Keratinocyte (primary cell): ENCODE measurements at regions not wholly inside any gene's neighbourhood (a gene's known extent, or its start where the extent isn't known, plus 50 kb on each side); places are given as distances from the start of the nearest gene placed in this dataset.

Experiments used
- DNase-seq: peaks from one replicate; pipeline ENCODE4 v3.0.0-alpha.2; 2011; ENCODE audit warnings: low read depth, missing footprints, low spot score
- FAIRE-seq: peaks from 2 replicates; lab custom pipeline; 2011; peaks lifted over from hg19 to GRCh38; lab: Jason Lieb, UNC
- H2AFZ ChIP-seq: 2 replicates; pipeline ENCODE4 v1.6.0; 2012; ENCODE audit warnings: low read length, control low read depth, inconsistent platforms; ENCODE audit not compliant: control insufficient read depth
- H3K27ac ChIP-seq: 2 replicates; pipeline ENCODE4 v1.5.1; 2011; ENCODE audit warnings: low read length; ENCODE audit not compliant: control insufficient read depth, insufficient read depth
- H3K27me3 ChIP-seq: 3 replicates; pipeline ENCODE4 v1.6.0; 2011; ENCODE audit warnings: low read length; ENCODE audit not compliant: control insufficient read depth, insufficient read depth; ENCODE audit errors: extremely low read depth
- H3K36me3 ChIP-seq, 2 experiments: 2 replicates in 1 of 2; 3 replicates in 1 of 2; pipeline ENCODE4 v1.5.1; 2011; ENCODE audit warnings: low read length in 2 of 2, mild to moderate bottlenecking in 1 of 2; ENCODE audit not compliant: control insufficient read depth in 2 of 2, insufficient read depth in 2 of 2; ENCODE audit errors: extremely low read depth in 1 of 2
- H3K4me1 ChIP-seq: 3 replicates; pipeline ENCODE4 v1.5.1; 2011; ENCODE audit warnings: low read length; ENCODE audit not compliant: control insufficient read depth, insufficient read depth; ENCODE audit errors: extremely low read depth
- H3K4me2 ChIP-seq: 3 replicates; pipeline ENCODE4 v1.6.0; 2011; ENCODE audit warnings: low read depth, low read length; ENCODE audit not compliant: control insufficient read depth, insufficient read depth; ENCODE audit errors: extremely low read depth
- H3K4me3 ChIP-seq, 3 experiments: fragments of 200-600 bp in 1 of 3; sonication (generic) in 1 of 3; 2 replicates in 2 of 3; 3 replicates in 1 of 3; pipeline ENCODE4 v1.5.1; 2011 to 2016; ENCODE audit warnings: low read length in 3 of 3, mild to moderate bottlenecking in 3 of 3, control low read depth in 2 of 3, inconsistent platforms in 1 of 3, low read depth in 1 of 3, mixed read lengths in 1 of 3, mixed run types in 1 of 3, moderate library complexity in 1 of 3; ENCODE audit not compliant: control insufficient read depth in 2 of 3, insufficient read depth in 2 of 3; ENCODE audit errors: extremely low read depth in 1 of 3
- H3K79me2 ChIP-seq: 2 replicates; pipeline ENCODE4 v1.6.0; 2012; ENCODE audit warnings: low read length; ENCODE audit not compliant: control insufficient read depth, insufficient read depth
- H3K9ac ChIP-seq: 3 replicates; pipeline ENCODE4 v1.6.0; 2011; ENCODE audit warnings: low read length; ENCODE audit not compliant: control insufficient read depth, insufficient read depth; ENCODE audit errors: extremely low read depth
- H3K9me1 ChIP-seq: 3 replicates; pipeline ENCODE4 v1.6.0; 2011; ENCODE audit warnings: low read length; ENCODE audit not compliant: control insufficient read depth, insufficient read depth; ENCODE audit errors: extremely low read depth
- H3K9me3 ChIP-seq: 2 replicates; pipeline ENCODE4 v1.5.1; 2012; ENCODE audit warnings: low read depth, low read length; ENCODE audit not compliant: control insufficient read depth
- H4K20me1 ChIP-seq: 3 replicates; pipeline ENCODE4 v1.6.0; 2011; ENCODE audit warnings: low read length; ENCODE audit not compliant: control insufficient read depth, insufficient read depth; ENCODE audit errors: extremely low read depth
- EZH2 ChIP-seq: IDR thresholded peaks from one replicate; pipeline ENCODE4 v1.6.1; 2012; ENCODE audit warnings: inconsistent platforms, mild to moderate bottlenecking, low read length, moderate library complexity
- dilution Hi-C: fragments of 300-500 bp; cut with MboI; formaldehyde crosslinking; loops from one replicate; pipeline ENCODE4 v1.7.0; 2020; ENCODE audit warnings: low sequenced_read_pairs; ENCODE audit not compliant: extremely low pct_ligation_motif_present
- TF ChIP-seq, protein P1 (sequence below), 3 experiments: IDR thresholded peaks in 1 of 3; conservative IDR thresholded peaks in 1 of 3; optimal IDR thresholded peaks in 1 of 3; 2 replicates in 2 of 3; 3 replicates in 1 of 3; pipeline versions ENCODE3 to v1.5.1; 2011; ENCODE audit warnings: low read length in 3 of 3, mild to moderate bottlenecking in 3 of 3, moderate library complexity in 2 of 3, control low read depth in 1 of 3, inconsistent platforms in 1 of 3; ENCODE audit not compliant: insufficient read depth in 2 of 3; ENCODE audit errors: extremely low read depth in 1 of 3

DNA sequence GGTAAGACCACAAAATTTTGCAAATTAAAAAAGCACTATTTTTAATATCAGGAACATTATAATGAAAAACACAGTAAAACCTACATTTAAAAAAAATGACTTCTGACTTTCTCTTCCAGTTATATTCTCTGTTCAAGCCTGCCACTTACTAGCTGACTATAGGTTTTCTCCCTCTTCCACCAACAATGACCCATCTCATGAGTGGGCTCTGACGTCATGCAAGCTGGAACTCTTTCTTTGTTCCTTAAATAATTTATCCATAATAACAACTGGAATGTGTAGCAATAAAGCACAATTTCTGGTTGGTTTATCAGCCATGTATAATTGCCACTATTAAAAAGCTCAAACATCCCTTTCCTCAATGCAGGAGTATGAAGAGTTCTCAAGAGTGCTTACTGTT, 378.1 kb upstream of the FAM174A start:
- Histone ChIP-seq H4K20me1 (no peaks in the 10 kb centered on the region), H3K36me3 (no peaks in the 10 kb centered on the region), H3K9me1 (no peaks in the 10 kb centered on the region), H3K79me2 (no peaks in the 10 kb centered on the region), H3K4me2 (no peak overlapping the region), H2AFZ (no peak overlapping the region), H3K27me3 (no peaks in the 10 kb centered on the region), H3K27ac (no peak overlapping the region), H3K4me3 (no peak overlapping the region), H3K4me1 (no peaks in the 10 kb centered on the region), H3K9ac (no peak overlapping the region), H3K9me3 (no peaks in the 10 kb centered on the region)
- dilution Hi-C loops = no loop called here
- FAIRE-seq (no peak), DNase-seq (no peak)
- TF ChIP-seq, protein P1, sequence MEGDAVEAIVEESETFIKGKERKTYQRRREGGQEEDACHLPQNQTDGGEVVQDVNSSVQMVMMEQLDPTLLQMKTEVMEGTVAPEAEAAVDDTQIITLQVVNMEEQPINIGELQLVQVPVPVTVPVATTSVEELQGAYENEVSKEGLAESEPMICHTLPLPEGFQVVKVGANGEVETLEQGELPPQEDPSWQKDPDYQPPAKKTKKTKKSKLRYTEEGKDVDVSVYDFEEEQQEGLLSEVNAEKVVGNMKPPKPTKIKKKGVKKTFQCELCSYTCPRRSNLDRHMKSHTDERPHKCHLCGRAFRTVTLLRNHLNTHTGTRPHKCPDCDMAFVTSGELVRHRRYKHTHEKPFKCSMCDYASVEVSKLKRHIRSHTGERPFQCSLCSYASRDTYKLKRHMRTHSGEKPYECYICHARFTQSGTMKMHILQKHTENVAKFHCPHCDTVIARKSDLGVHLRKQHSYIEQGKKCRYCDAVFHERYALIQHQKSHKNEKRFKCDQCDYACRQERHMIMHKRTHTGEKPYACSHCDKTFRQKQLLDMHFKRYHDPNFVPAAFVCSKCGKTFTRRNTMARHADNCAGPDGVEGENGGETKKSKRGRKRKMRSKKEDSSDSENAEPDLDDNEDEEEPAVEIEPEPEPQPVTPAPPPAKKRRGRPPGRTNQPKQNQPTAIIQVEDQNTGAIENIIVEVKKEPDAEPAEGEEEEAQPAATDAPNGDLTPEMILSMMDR (optimal IDR thresholded peaks at IDR 0.05 in 1 of 3, IDR thresholded peaks at IDR 0.05 in 1 of 3, conservative IDR thresholded peaks at IDR 0.05 in 1 of 3; ENCODE audit: extremely low read depth in 1 of 3, insufficient read depth in 2 of 3, low read length in 3 of 3) = no peak
- TF ChIP-seq EZH2 = no peak

- Histone ChIP-seq H3K9me1 (no peaks in the 10 kb centered on the region), H3K9ac (no peak overlapping the region), H3K27ac (no peak overlapping the region), H3K4me2 (no peak overlapping the region), H3K4me1 (no peaks in the 10 kb centered on the region), H3K79me2 (no peaks in the 10 kb centered on the region), H3K36me3 (no peaks in the 10 kb centered on the region), H4K20me1 (no peaks in the 10 kb centered on the region), H2AFZ (no peak overlapping the region), H3K4me3 (no peak overlapping the region), H3K27me3 (no peaks in the 10 kb centered on the region), H3K9me3 (no peaks in the 10 kb centered on the region)
- TF ChIP-seq, protein P1 (optimal IDR thresholded peaks at IDR 0.05 in 1 of 3, IDR thresholded peaks at IDR 0.05 in 1 of 3, conservative IDR thresholded peaks at IDR 0.05 in 1 of 3; ENCODE audit: extremely low read depth in 1 of 3, insufficient read depth in 2 of 3, low read length in 3 of 3) = no peak
- no peak for TF ChIP-seq EZH2
- dilution Hi-C loops = no loop called here
- FAIRE-seq (no peak), DNase-seq (no peak)
Observed at GRCh38 chr5:100148239-100148638, 386.9 kb upstream of the FAM174A start.
